ENCODE measurements at regions not wholly inside any gene's neighbourhood (a gene's known extent, or its start where the extent isn't known, plus 50 kb on each side); places are given as distances from the start of the nearest gene placed in this dataset.

- TF ChIP-seq EZH2 (IDR thresholded peaks at IDR 0.05) (no peak), POLR2AphosphoS5 (IDR thresholded peaks at IDR 0.05; ENCODE audit: borderline replicate concordance, low read depth, low read length) (no peak), FOXP2 (optimal IDR thresholded peaks at IDR 0.05; ENCODE audit: control extremely low read depth, extremely low read length, insufficient read depth) (no peak)
Observed at GRCh38 chr6:4661391-4661790, 114.8 kb upstream of the CDYL start.

Data from SK-N-MC (cell line).